Liver (tissue), 8 donors: ENCODE measurements at regions not wholly inside any gene's neighbourhood (a gene's known extent, or its start where the extent isn't known, plus 50 kb on each side); places are given as distances from the start of the nearest gene placed in this dataset.

Experiments
- DNase-seq: peaks from one replicate; pipeline ENCODE4 v3.0.0-alpha.2; 2017; ENCODE audit warnings: low spot score
- H3K27ac ChIP-seq, 2 donors: one replicate each; pipeline ENCODE4 v1.7.0; 2013; ENCODE audit warnings: inconsistent platforms in 2 of 2, low read length in 2 of 2, control low read depth in 1 of 2, low read depth in 1 of 2, mild to moderate bottlenecking in 1 of 2
- H3K27me3 ChIP-seq, 4 donors: one replicate each; pipeline versions ENCODE4 v1.6.1 to v1.7.0; 2013; ENCODE audit warnings: low read length in 3 of 4, inconsistent platforms in 1 of 4, mild to moderate bottlenecking in 1 of 4, moderate library complexity in 1 of 4; ENCODE audit not compliant: control insufficient read depth in 4 of 4, insufficient read depth in 4 of 4
- H3K36me3 ChIP-seq, 4 donors: one replicate each; pipeline versions ENCODE4 v1.6.1 to v1.7.0; 2013; ENCODE audit warnings: low read length in 3 of 4, mild to moderate bottlenecking in 3 of 4, low read depth in 1 of 4, moderate library complexity in 1 of 4; ENCODE audit not compliant: control insufficient read depth in 4 of 4, insufficient read depth in 3 of 4
- H3K4me1 ChIP-seq, 4 donors: one replicate each; pipeline versions ENCODE4 v1.6.1 to v1.7.0; 2013; ENCODE audit warnings: low read length in 3 of 4, mild to moderate bottlenecking in 3 of 4, moderate library complexity in 1 of 4; ENCODE audit not compliant: control insufficient read depth in 4 of 4, insufficient read depth in 4 of 4
- H3K4me3 ChIP-seq, 3 donors: one replicate each; pipeline versions ENCODE4 v1.6.1 to v1.7.0; 2013; ENCODE audit warnings: low read length in 3 of 3, control low read depth in 1 of 3, low read depth in 1 of 3, mild to moderate bottlenecking in 1 of 3
- H3K9ac ChIP-seq, 2 donors: one replicate each; pipeline ENCODE4 v1.7.0; 2013; ENCODE audit warnings: low read length in 2 of 2, mild to moderate bottlenecking in 2 of 2, moderate library complexity in 2 of 2, control low read depth in 1 of 2, low read depth in 1 of 2
- H3K9me3 ChIP-seq, 4 donors: one replicate each; pipeline versions ENCODE4 v1.6.1 to v1.7.0; 2013; ENCODE audit warnings: low read length in 3 of 4; ENCODE audit not compliant: control insufficient read depth in 4 of 4
- CTCF ChIP-seq: fragments of 150-350 bp; IDR thresholded peaks from 2 replicates; pipeline ENCODE4 v1.5.1; 2017; ENCODE audit warnings: improper control_type of control experiment, low read depth, low read length; ENCODE audit not compliant: missing input control
- EGR1 ChIP-seq, 2 donors: IDR thresholded peaks; 2 replicates each; pipeline ENCODE4 v1.6.1; 2016 to 2018; ENCODE audit warnings: antibody characterized with exemption in 2 of 2, low read depth in 2 of 2
- FOXA1 ChIP-seq: IDR thresholded peaks from 2 replicates; pipeline ENCODE4 v1.6.1; 2016; ENCODE audit warnings: antibody characterized with exemption
- FOXA2 ChIP-seq: IDR thresholded peaks from 2 replicates; pipeline ENCODE4 v1.6.1; 2016; ENCODE audit warnings: antibody characterized with exemption
- HNF4A ChIP-seq, 2 donors: conservative IDR thresholded peaks; 2 replicates each; pipeline ENCODE4 v1.6.1; 2016; ENCODE audit warnings: antibody characterized with exemption in 2 of 2, mild to moderate bottlenecking in 2 of 2
- HNF4G ChIP-seq: IDR thresholded peaks from 2 replicates; pipeline ENCODE4 v1.6.1; 2016; ENCODE audit warnings: antibody characterized with exemption
- JUND ChIP-seq, 2 donors: IDR thresholded peaks; 2 replicates each; pipeline ENCODE4 v1.6.1; 2016; ENCODE audit warnings: antibody characterized with exemption in 2 of 2
- NR2F2 ChIP-seq: IDR thresholded peaks from 2 replicates; pipeline ENCODE4 v1.6.1; 2016; ENCODE audit warnings: antibody characterized with exemption
- RXRA ChIP-seq, 2 donors: IDR thresholded peaks; 2 replicates each; pipeline ENCODE4 v1.6.1; 2017 to 2018; ENCODE audit warnings: antibody characterized with exemption in 2 of 2, mild to moderate bottlenecking in 1 of 2
- SP1 ChIP-seq: IDR thresholded peaks from 2 replicates; pipeline ENCODE4 v1.6.1; 2018; ENCODE audit warnings: antibody characterized with exemption, mild to moderate bottlenecking
- TAF1 ChIP-seq: conservative IDR thresholded peaks from 2 replicates; pipeline ENCODE4 v1.6.1; 2016; ENCODE audit warnings: antibody characterized with exemption, mild to moderate bottlenecking
- YY1 ChIP-seq: IDR thresholded peaks from 2 replicates; pipeline ENCODE4 v1.6.1; 2016; ENCODE audit warnings: antibody characterized with exemption, mild to moderate bottlenecking
- ZBTB33 ChIP-seq: IDR thresholded peaks from 2 replicates; pipeline ENCODE4 v1.6.1; 2016; ENCODE audit warnings: antibody characterized with exemption
- WGBS: extraction: QIAGEN DNeasy Blood & Tissue Kit; methylation state at CpG from one replicate; pipeline ENCODE4 v1.1.7; 2013; 5-methylcytosine and 5-hydroxymethylcytosine counted together
- TF ChIP-seq, protein P1 (sequence below): IDR thresholded peaks from 2 replicates; pipeline ENCODE4 v1.6.1; 2016; ENCODE audit warnings: antibody characterized with exemption, mild to moderate bottlenecking
- TF ChIP-seq, protein P2 (sequence below): IDR thresholded peaks from 2 replicates; pipeline ENCODE4 v1.6.1; 2016; ENCODE audit warnings: antibody characterized with exemption
- donor health status: healthy.
- donor health status: healthy.
- donor health status: healthy.
- donor health status: healthy.
- donor health status: healthy.

DNA sequence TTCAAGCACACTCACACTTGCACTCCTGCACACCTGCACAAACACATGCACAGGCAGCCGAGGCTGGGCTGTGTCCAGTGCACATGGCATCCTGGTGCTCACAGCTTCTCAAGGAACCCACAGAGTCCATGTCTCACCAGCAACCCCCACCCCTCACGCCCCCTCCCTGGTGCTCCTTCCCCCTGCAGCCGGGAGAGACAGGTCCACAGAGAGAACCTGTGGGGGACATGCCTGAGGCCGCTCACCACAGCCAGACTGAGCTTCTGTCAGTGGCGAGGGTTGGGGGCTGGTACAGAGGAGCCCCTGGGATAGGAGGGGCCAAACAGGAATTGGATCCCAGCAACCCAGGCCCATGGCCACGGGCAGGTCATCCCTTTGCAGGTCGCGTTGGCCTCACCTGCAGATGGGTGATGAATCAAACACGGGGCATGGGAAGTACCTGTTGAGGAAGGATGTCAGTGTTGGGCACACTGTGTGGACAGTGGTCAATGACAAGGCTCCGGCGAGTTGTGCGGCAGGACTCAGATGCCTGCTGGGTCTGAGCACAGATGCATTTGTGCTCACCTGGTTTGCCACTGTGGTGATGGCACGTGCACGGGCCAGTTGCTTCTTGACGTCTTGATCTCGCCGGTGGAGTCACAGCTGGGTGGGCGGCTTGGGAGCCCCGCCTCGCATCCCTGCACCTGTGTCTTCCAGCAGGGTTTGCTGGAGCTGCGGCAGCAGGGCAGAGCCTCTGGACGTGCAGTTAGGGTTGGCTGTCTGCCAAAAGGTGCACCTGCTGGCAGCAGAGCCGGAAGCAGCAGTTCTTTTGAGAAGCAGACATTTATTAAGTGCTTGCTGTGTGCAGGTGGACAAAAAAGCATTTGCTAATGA lies 113.0 kb downstream of the ERMARD start:
- no peak overlapping the region for H3K4me3 ChIP-seq
- H3K27me3 ChIP-seq: no peaks in the 10 kb centered on the region
- WGBS: 81% methylated on average over 23 of the region's 23 CpGs
- no peaks in the 10 kb centered on the region for H3K9me3 ChIP-seq
- peak; percentile 29 for DNase-seq
- H3K9ac ChIP-seq: no peak overlapping the region
- no peaks in the 10 kb centered on the region for H3K4me1 ChIP-seq
- no peaks in the 10 kb centered on the region for H3K36me3 ChIP-seq
- no peak overlapping the region for H3K27ac ChIP-seq
- TF ChIP-seq CTCF: no peak
- no peak for TF ChIP-seq ZBTB33
- TF ChIP-seq YY1: no peak
- no peak for TF ChIP-seq FOXA2
- TF ChIP-seq HNF4A (conservative IDR thresholded peaks at IDR 0.05): no peak
- TF ChIP-seq, protein P1, sequence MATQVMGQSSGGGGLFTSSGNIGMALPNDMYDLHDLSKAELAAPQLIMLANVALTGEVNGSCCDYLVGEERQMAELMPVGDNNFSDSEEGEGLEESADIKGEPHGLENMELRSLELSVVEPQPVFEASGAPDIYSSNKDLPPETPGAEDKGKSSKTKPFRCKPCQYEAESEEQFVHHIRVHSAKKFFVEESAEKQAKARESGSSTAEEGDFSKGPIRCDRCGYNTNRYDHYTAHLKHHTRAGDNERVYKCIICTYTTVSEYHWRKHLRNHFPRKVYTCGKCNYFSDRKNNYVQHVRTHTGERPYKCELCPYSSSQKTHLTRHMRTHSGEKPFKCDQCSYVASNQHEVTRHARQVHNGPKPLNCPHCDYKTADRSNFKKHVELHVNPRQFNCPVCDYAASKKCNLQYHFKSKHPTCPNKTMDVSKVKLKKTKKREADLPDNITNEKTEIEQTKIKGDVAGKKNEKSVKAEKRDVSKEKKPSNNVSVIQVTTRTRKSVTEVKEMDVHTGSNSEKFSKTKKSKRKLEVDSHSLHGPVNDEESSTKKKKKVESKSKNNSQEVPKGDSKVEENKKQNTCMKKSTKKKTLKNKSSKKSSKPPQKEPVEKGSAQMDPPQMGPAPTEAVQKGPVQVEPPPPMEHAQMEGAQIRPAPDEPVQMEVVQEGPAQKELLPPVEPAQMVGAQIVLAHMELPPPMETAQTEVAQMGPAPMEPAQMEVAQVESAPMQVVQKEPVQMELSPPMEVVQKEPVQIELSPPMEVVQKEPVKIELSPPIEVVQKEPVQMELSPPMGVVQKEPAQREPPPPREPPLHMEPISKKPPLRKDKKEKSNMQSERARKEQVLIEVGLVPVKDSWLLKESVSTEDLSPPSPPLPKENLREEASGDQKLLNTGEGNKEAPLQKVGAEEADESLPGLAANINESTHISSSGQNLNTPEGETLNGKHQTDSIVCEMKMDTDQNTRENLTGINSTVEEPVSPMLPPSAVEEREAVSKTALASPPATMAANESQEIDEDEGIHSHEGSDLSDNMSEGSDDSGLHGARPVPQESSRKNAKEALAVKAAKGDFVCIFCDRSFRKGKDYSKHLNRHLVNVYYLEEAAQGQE: no peak
- TF ChIP-seq TAF1: no peak

GRCh38 chr6:169863710-169864109 lies 112.3 kb downstream of the ERMARD start:
- 96% methylated on average over 3 of the region's 3 CpGs for WGBS
- TF ChIP-seq YY1: no peak
- no peak for TF ChIP-seq HNF4A (conservative IDR thresholded peaks at IDR 0.05)
- TF ChIP-seq SP1: no peak
- no peak for TF ChIP-seq FOXA1
- no peak for TF ChIP-seq EGR1 (IDR thresholded peaks at IDR 0.05; ENCODE audit: low read depth in 2 of 2)
- TF ChIP-seq RXRA (IDR thresholded peaks at IDR 0.05): no peak
- no peak for TF ChIP-seq CTCF
- TF ChIP-seq, protein P2, sequence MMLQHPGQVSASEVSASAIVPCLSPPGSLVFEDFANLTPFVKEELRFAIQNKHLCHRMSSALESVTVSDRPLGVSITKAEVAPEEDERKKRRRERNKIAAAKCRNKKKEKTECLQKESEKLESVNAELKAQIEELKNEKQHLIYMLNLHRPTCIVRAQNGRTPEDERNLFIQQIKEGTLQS: no peak
- no peak for TF ChIP-seq JUND (IDR thresholded peaks at IDR 0.05)
- no peak for TF ChIP-seq NR2F2
- TF ChIP-seq FOXA2: no peak
- no peak for TF ChIP-seq HNF4G
- DNase-seq: no peak
- Histone ChIP-seq H3K36me3 (no peaks in the 10 kb centered on the region), H3K27me3 (no peaks in the 10 kb centered on the region), H3K4me3 (no peak overlapping the region), H3K27ac (no peak overlapping the region), H3K4me1 (no peaks in the 10 kb centered on the region), H3K9ac (no peak overlapping the region), H3K9me3 (no peaks in the 10 kb centered on the region)
